HG03571 (cell line): ENCODE measurements at regions not wholly inside any gene's neighbourhood (a gene's known extent, or its start where the extent isn't known, plus 50 kb on each side); places are given as distances from the start of the nearest gene placed in this dataset.
"Not testable (repeated sequence)": the region's sequence is repeated elsewhere in the genome, so short reads cannot be mapped to it uniquely, and the experiment has no call there.

Source experiments
- ATAC-seq: cut with Tn5 transposase; IDR thresholded peaks from one replicate; pipeline ENCODE4 v1.9.1; 2021; ENCODE audit not compliant: unreplicated experiment

DNA sequence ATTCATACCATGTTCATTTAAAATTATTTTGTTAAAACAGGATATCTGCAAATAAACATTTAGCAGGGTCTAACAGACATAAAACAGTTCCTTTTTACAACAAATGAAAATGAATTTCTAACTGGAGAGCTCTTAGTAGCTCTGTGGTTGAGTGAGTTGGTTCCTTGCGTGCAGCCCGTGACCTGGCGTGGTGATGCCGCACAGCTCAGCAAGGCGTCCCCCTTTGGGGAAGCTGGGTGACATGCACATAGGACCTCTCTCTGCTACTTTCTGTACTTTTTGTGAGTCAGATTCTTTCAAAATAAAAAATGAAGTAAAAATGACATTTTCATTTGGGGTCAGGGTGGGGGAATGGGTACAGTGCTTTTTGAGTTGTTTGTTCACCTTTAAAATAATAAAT is 75.9 kb downstream of the NPIPB11 start:
- not testable (repeated sequence) for ATAC-seq

DNA sequence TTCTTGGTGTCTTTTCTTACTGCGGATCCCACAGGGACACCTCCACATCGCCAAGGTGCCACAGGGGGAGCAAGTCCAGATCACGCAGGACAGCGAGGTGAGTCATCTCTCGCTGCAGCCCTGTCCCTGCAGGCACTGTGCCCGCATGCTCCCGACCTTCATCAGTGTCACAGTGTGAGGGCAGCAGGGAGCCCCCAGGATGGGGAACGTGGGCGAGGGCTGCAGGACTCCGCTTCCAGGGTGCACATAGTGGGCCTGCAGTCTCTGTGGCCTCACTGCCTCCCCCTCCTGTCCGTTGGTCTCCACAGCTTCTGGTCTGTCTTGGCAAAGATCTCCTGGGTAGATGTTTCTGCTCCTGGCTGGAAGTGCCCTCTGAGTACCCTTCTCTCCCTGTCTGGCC is 78.0 kb downstream of the NPIPB11 start:
- not testable (repeated sequence) for ATAC-seq

DNA sequence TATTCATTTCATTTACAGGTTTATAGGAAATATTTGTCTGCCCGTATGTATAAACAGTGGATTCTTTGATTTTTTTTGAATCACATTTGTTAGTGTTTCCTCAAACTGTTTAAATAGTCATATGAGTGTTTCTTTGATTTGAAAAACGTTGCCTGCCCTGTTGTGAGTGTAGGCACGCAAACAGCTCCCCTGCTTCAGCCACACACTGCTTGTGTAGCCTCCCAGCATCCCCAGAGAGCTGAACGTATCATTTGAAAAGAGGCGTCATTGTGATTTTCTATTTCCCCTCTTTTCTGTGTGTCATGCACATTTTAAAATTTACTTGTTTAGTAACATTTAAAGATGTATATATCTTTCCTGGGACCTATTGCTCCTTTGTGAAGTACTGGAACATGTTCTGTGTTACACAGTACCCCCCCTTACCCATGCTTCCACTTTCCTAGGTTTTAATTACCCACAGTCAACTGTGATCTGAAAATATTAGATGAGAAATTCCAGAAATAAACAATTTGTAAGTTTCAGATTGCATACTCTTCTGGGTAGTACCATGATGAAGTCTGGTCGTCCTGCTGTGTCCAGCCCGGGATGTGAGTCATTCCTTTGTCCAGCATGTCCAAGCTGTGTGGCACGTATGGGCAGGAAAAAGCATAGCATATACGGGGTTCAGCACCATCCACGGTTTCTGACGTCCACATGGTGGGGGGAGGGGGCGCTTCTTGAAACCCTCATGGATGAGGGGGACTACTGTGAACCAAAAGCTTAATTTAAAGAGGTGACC is 78.7 kb downstream of the NPIPB11 start:
- not testable (repeated sequence) for ATAC-seq

DNA sequence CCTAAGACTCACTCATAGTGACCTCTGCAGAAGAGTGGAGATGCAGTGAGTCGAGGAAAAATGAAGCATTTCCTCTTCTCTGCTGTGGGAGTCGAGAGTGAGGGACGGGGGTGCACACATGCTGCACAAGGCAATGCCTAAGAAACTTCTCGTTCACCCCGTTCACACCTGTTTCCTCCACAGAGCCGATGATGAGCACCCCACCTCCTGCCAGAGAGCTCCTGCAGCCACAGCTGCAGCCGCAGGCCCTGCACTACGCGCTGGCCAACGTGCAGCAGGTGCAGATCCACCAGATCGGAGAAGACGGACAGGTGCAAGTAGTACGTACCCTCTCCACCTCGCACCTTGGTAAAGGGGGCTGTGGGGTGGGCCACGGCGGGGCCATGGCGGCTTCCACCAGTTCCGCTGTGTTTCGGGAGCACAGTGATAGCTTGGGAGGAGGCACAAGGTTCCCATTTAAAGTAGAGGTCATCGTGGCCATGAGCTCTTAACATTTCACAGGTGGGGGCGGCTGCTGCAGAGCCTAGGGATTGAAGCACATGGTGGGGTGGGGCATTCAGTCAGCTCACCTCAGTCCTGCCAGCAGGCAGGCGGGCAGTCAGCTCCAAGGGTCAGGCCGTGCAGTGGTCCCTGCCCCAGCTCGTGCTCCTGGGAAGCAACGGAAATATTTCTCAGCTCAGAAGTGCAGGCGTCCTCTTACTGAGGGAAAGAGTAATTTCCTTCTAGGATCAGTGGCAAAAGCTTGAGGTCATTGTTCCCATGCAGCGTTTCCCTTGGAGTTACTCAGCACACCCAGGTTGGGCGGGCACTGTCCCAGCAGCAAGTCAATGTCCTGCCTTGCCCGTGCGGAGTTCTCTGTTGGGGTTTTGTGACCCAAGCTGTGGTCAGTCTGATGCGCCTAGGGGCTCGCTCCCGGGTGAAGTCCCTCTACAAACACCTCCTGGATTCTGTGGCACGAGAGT is 80.1 kb downstream of the NPIPB11 start:
- ATAC-seq = not testable (repeated sequence)

DNA sequence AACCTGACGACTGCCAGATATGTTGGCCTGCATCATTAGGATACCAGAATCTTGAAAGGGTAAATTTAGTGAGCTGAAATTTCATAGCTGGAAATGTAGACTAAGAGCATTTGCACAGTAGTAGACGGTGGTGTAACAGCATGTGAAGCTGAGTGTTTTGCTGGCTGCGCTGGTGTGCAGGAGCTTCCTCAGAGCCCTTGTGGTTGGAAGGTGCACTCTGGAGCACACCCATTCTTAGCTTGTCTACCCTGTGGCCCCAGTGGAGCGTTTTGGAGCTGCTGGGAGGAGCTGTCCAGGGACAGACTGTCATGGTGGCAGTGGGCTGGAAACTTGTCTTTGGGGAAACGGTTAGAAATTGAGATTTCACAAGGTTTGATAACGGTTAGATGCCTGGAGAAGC is 82.8 kb downstream of the NPIPB11 start:
- ATAC-seq = not testable (repeated sequence)

DNA sequence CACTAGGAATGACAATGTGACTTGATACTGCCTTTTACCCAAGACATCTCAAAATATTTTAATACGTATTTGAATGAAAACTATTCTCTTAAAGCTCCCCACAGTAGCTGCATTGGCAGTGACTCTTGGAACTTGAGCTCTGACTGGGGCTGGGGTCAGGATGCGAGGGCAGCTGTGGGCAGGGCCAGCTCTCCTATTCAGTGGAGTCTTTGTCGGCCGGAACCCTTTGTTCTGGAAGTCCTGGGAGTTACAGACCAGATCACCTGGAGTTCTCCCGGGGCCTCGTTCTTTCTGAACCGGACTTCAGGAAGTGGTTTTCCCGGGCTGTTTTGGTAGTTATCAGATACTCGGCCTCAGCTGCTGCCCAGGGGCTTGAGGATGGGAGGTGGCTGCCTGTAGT is 84.9 kb downstream of the NPIPB11 start:
- no peak for ATAC-seq

DNA sequence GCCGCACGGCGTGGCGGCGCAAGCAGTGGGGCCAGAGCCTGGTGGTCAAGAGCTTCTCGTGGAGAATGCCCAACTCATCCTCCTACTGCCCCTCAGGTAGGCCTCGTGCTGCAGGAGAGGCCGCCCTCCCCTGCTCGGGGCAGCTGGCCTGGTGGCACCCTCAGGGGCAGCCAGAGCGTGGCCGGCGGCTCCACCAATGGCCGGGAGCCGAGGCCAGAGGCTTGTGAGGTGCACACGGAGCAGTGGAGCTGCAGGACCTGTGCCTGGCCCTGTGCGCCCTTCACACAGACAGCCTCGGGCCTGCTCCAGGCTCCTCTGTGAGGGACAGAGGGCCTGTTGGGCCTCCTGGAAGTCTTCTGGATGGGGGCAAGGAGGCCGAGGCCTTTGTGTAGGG is 85.5 kb downstream of the NPIPB11 start:
- no peak for ATAC-seq

DNA sequence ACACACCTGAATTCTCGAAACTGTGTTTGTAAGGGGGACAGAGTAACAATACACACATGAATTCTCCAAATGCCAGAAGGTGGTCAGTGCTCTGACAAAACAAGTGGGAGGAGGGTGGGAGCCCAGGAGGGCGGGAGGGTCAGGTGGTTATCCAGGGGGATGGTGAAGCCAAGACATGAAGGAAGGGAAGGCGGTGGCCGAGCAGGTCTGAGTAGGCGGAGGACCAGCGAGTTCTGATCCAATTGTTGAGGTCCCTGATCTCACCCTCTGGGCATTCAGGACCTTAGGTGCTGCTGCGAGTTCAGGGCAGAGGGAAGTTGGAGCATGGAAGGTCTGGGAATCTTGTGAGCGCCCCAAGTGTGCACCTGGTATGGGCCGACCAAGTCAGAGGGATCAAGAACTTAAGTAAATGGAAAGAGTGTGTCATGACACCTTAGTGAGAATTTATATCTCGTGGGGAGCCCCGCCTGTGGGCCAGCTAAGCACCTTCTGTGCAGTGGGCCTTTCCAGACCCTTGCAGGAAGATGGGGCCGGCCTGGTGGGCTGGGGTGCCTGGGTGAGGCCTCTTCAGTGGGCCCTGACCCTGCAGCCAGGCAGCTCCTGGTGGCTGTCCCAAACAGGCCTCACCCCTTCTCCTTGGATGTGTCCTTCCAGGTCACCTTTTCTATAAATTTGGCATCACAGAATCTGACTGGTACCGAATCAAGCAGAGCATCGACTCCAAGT is 86.1 kb downstream of the NPIPB11 start:
- ATAC-seq = no peak

DNA sequence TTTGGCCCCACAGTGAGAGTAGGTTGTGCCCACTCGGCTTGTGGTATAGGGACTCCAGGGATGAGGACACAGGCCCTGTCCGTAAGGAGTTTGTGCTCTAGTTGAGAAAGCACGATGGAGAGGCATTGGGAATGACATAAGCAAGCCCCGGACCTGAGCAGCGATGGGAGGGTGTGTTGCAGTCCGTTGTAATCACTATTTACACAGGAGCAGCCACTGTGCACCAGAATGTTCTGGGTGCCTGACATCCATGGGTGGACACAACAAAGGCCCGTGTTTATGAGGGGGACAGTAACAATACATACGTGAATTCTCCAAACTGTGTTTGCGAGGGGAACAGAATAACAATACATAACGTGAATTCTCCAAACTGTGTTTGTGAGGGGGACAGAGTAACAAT is 86.8 kb downstream of the NPIPB11 start:
- ATAC-seq = no peak

DNA sequence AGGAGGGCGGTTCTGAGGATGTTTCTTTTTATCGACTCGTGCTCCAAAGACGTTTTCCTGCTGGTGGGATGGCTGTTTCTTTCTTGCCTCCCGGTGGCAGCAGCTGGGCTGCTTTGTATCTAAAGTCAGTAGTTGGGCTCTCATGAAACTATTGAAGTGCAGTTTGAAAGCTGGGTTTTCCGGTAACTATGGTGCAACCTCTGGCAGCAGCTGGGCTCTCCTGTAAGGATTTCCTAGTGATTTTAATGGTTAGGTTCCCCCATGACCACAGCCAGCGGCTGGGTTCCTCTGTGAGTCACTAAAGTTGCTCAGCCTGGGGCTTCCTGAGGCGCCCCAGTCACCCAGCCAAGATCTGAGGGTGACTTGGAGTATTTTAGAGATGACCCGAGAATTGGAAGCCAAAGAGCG is 87.9 kb downstream of the NPIPB11 start:
- not testable (repeated sequence) for ATAC-seq

DNA sequence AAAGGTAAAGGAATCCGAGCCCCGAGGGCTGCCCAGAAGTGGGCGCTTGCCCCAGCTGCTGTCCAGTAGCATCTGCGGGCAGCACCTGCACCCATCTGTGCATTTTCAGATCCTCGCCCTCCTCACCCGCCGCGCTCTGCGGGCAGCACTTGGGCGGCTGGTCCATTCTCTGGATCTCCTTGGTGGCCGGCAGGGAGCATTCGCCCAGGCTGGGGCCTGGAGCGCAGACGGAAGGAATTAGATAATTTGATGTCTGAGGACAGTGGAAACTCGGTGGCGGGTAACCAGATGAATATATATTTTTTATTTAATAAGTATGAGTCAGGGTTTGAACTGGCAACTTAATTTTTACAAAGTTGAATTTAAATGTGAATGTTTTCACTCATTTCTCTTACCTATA is 88.5 kb downstream of the NPIPB11 start:
- no peak for ATAC-seq

DNA sequence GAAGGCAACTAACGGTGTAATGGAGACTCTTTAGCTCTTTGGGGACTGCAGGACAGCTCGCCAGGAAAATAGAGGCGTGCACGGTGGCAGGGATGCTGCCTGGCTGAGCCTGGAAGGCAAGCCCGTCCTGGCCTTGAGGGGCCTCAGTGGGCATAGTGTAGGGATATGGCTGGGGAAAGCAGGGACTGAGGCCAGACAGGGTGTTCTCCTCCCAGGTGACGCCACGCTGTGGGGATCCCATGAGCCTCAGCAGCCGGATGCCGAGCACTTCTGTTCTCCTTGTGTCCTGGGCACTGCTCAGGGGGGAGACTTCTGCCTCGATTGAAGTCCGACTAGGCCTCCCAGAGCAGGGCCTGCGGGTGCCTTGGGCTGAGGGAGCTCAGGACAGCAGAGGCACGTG is 89.2 kb downstream of the NPIPB11 start:
- no peak for ATAC-seq

DNA sequence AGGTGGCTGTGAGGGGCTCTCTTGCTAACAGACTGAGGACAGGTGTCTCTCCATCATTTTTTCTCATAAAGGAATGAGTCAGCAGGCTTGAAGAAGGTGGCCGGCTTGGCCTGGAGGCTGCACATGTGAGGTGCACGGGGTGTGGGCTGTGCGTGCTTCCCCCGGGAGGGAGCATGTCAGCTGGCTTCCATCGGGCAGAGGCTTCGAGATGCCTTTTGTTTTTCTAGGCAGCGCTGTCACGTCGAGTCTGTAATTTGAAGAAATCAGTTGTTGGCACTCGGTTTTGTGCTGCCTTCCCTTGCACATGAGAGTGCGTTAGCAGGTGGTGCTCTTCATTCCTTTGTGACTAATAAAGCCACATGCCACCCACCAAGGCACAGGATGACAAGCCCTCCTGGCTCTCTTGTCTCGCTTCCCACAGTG is 89.7 kb downstream of the NPIPB11 start:
- ATAC-seq = no peak

DNA sequence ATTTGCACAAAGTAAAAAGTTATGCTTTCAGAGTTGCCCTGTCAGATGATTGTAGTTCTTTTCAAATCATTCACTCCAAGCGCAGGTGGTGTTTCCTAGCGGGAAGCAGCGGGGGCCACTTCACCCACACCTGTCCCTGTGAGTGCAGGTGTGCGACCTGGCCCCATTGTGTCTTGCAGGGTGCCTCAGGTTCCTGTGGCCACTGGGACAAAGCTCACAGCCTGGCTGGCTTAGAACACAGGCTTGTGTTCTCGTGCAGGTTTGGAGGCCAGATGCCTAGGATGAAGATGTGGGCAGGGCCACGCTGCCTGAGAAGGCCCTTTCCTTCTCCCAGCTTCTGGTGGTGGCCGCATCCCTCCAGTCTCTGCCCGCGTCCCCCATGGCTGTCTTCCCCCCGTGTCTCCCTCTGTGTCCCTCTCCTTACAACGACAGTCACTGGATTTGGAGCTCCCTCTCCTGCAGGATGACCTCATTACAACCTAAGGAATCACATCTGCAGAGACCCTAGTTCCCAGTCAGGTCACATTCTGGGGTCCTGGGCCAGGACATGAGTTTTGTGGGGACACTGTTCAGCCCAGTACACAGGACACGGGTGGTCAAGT is 90.5 kb downstream of the NPIPB11 start:
- no peak for ATAC-seq

DNA sequence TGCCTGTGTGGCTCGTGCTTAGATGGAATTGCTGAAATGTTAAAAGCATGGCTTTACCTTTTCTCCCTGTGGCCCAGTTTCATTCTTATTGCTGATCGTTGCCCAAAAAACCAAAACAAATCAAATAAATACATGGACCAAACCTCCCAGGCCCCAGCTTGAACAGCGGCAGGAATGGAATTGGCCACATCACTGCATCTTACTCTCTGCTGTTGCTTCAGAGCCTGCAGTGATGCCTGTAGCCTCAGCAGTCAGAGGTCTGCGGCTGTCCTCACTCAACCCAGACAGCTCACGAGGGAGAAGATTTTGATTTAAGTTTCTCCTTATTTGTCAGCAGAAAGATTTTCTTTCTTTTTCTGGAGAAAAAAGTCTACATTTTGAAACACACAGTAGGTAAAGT is 91.5 kb downstream of the NPIPB11 start:
- ATAC-seq = no peak

DNA sequence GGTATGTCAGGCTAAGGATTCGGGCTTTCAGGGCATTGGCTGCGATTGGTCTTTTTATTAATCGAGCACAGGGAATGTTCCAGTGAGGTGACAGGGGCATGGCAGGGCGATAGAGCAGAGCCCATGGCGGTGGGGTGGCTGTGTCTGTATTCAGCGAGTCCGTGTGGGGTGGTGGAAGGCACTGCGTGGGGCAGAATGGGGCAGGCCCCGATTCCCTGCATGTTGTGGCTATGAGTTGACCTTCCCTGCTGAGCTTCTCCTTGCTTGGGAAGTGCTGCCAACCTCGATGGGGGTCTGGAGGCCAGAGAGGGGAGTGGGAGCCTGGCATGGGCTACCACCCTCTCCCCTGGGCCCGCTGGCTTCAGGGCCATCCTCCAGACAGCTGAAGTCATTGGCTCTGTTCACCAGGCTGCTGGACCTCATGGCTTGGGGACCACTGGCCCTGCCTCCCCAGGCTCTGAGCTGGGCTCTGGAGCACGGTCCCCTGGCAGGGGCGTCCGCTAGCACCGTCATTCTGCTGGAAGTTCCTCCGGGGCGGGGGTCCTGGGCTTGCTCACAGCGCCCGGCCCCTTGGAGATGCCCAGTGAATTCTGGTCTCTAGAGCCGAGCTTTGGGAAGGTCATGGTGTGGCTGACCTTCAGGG is 92.1 kb downstream of the NPIPB11 start:
- ATAC-seq = no peak

DNA sequence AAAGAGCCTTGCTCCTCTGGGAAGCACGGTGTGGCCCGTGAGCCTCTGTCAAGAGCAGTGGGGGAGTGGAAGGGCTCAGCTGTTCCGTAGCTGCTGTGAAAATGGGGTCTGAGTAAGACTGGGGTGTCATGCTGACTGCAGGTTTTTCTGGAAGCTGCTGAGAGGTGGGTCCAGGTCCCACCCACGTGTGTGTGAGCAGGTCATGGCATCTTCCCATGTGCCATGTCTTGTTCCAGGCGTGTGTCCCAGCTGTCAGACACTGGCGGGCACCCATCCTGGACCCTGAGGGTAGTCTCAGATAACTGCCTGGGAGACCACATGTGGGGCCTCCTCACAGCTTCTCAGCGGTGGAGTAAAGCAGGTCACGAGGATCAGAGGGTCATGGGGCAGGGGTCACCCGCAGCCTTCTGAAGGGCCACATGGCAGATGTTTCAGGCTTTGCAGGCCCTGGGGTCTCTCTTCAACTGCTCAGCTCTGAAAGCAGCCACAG is 92.9 kb downstream of the NPIPB11 start:
- ATAC-seq = no peak

DNA sequence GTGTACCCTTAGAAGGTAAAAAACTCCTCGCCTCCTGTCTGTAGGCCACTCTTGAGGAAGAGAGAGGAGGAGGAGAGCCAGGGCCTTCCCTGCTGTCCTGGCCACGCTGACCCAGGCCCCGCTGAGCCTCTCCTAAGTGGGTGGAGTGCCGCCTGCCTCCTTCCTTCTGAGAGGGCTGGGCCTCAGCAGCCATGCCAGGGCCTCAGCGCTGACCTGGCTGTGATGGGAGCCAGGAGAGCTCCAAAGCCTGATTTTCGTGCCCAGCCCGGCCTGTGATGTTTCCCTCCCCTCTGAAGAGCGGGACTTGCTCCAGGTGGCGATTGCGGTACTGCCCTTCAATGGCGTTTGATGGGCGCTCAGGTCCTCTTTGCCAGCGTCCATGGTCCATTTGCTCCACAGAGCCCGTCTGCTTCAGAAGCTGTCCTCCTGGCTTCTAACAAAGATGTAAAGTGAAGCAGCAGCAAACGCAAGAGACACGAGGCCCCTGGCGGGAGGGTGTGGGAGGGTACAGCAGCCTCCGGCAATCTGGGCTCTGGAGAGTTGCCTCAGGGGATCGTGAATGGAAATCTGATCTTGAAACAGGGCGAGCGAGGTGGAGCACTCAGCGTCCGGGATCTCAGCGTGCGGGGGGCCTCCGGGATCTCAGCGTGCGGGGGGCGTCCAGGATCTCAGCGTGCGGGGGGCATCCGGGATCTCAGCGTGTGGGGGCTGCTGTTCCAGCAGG is 93.5 kb downstream of the NPIPB11 start:
- no peak for ATAC-seq

DNA sequence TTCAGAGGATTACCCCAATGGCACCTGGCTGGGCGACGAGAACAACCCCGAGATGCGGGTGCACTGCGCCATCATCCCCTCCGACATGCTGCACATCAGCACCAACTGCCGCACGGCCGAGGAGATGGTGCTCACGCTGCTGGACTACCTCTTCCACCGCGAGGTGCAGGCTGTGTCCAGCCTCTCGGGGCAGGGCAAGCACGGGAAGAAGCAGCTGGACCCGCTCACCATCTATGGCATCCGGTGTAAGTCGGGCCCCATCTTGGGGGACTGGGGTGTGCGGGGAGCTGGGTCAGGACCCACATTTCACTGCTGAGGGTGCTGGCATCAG is 94.2 kb downstream of the NPIPB11 start:
- not testable (repeated sequence) for ATAC-seq
